Endothelial cell of umbilical vein (primary cell): ENCODE measurements at regions not wholly inside any gene's neighbourhood (a gene's known extent, or its start where the extent isn't known, plus 50 kb on each side); places are given as distances from the start of the nearest gene placed in this dataset.
"Not testable (repeated sequence)": the region's sequence is repeated elsewhere in the genome, so short reads cannot be mapped to it uniquely, and the experiment has no call there.

Source experiments
- BruUV-seq: library from RNA; stranded (reverse); fragments of 400-500 nt; replicated peaks from 2 replicates; lab custom pipeline; 2021; lab: Mats Ljungman, UMichigan
- CTCF ChIA-PET: fragments of 300-600, 350-600 bp; sonication (Branson Sonifier 250); formaldehyde crosslinking; loops from one replicate; lab custom pipeline; 2021; ENCODE audit warnings: antibody characterized with exemption, inconsistent platforms; lab: Charles Lee
- POLR2A ChIA-PET: fragments of 300-600, 350-600 bp; sonication (Branson Sonifier 250); formaldehyde crosslinking; loops from one replicate; lab custom pipeline; 2021; ENCODE audit warnings: antibody characterized with exemption, inconsistent platforms; lab: Charles Lee
- DNase-seq: peaks from one replicate; pipeline ENCODE4 v3.0.0-alpha.2; 2011; ENCODE audit warnings: low read depth, low spot score
- FAIRE-seq: peaks from 2 replicates; lab custom pipeline; 2011; peaks lifted over from hg19 to GRCh38; lab: Jason Lieb, UNC
- H2AFZ ChIP-seq: 2 replicates; pipeline ENCODE4 v1.6.0; 2012; ENCODE audit warnings: low read depth, low read length, control low read depth, inconsistent platforms
- H3K27ac ChIP-seq: 2 replicates; pipeline ENCODE4 v1.5.1; 2011; ENCODE audit warnings: low read depth, mild to moderate bottlenecking, control low read depth, low read length, moderate library complexity; ENCODE audit not compliant: insufficient read depth
- H3K27me3 ChIP-seq, 2 experiments: 2 replicates each; pipeline versions ENCODE4 v1.6.0 to v1.6.1; 2011; ENCODE audit warnings: low read length in 2 of 2, mixed read lengths in 1 of 2; ENCODE audit not compliant: control insufficient read depth in 2 of 2, insufficient read depth in 2 of 2
- H3K36me3 ChIP-seq, 2 experiments: 2 replicates in 1 of 2; 3 replicates in 1 of 2; pipeline ENCODE4 v1.5.1; 2011; ENCODE audit warnings: low read length in 2 of 2, mild to moderate bottlenecking in 1 of 2, moderate library complexity in 1 of 2; ENCODE audit not compliant: control insufficient read depth in 2 of 2, insufficient read depth in 2 of 2; ENCODE audit errors: extremely low read depth in 1 of 2
- H3K4me1 ChIP-seq: 3 replicates; pipeline ENCODE4 v1.5.1; 2011; ENCODE audit warnings: mild to moderate bottlenecking, low read length; ENCODE audit not compliant: control insufficient read depth, insufficient read depth; ENCODE audit errors: extremely low read depth
- H3K4me2 ChIP-seq: 2 replicates; pipeline ENCODE4 v1.6.1; 2011; ENCODE audit warnings: low read length, control low read depth, mixed read lengths; ENCODE audit not compliant: insufficient read depth
- H3K4me3 ChIP-seq, 3 experiments: fragments of 200-600 bp in 1 of 3; sonication (generic), shearing (Covaris generic) in 1 of 3; replicated peaks in 1 of 3; 2 replicates each; pipeline ENCODE4 v1.5.1; 2011 to 2016; ENCODE audit warnings: control low read depth in 3 of 3, low read length in 3 of 3, mild to moderate bottlenecking in 2 of 3, inconsistent platforms in 1 of 3, low read depth in 1 of 3, moderate library complexity in 1 of 3; ENCODE audit not compliant: insufficient read depth in 1 of 3
- H3K79me2 ChIP-seq: 2 replicates; pipeline ENCODE4 v1.6.0; 2012; ENCODE audit warnings: low read length, inconsistent platforms; ENCODE audit not compliant: control insufficient read depth, insufficient read depth
- H3K9ac ChIP-seq: replicated peaks from 2 replicates; pipeline ENCODE3; 2011; ENCODE audit warnings: low read length, control low read depth; ENCODE audit not compliant: insufficient read depth; ENCODE audit errors: extremely low read depth
- H3K9me1 ChIP-seq: replicated peaks from 3 replicates; pipeline ENCODE4 v1.6.0; 2011; ENCODE audit warnings: mild to moderate bottlenecking, low read length; ENCODE audit not compliant: control insufficient read depth, insufficient read depth; ENCODE audit errors: extremely low read depth
- H3K9me3 ChIP-seq: replicated peaks from 2 replicates; pipeline ENCODE4 v1.5.1; 2012; ENCODE audit warnings: low read length, inconsistent platforms; ENCODE audit not compliant: control insufficient read depth, insufficient read depth
- H4K20me1 ChIP-seq: replicated peaks from 2 replicates; pipeline ENCODE3; 2011; ENCODE audit warnings: mild to moderate bottlenecking, low read length; ENCODE audit not compliant: control insufficient read depth, insufficient read depth; ENCODE audit errors: extremely low read depth
- EZH2 ChIP-seq: IDR thresholded peaks from 2 replicates; pipeline ENCODE4 v1.6.1; 2012; ENCODE audit warnings: borderline replicate concordance, low read depth, mild to moderate bottlenecking, moderate library complexity, low read length, inconsistent platforms; ENCODE audit not compliant: severe bottlenecking
- FOS ChIP-seq: IDR thresholded peaks from 2 replicates; pipeline ENCODE4 v1.6.1; 2011; ENCODE audit warnings: mild to moderate bottlenecking, low read length, moderate library complexity, borderline replicate concordance; ENCODE audit not compliant: insufficient read depth
- GATA2 ChIP-seq: IDR thresholded peaks from 2 replicates; pipeline ENCODE4 v1.7.0; 2011; ENCODE audit warnings: low read depth, mild to moderate bottlenecking, moderate library complexity, mixed read lengths, low read length; ENCODE audit not compliant: insufficient read length, insufficient read depth
- JUN ChIP-seq: IDR thresholded peaks from 2 replicates; pipeline ENCODE4 v1.6.1; 2011; ENCODE audit warnings: borderline replicate concordance, low read depth; ENCODE audit not compliant: insufficient read length, insufficient read depth
- MYC ChIP-seq: IDR thresholded peaks from one replicate; pipeline ENCODE4 v1.6.1; 2011; ENCODE audit warnings: mild to moderate bottlenecking, low read depth, low read length
- POLR2A ChIP-seq: IDR thresholded peaks from 2 replicates; pipeline ENCODE4 v1.6.1; 2012; ENCODE audit warnings: low read depth, mild to moderate bottlenecking, control low read depth, low read length
- POLR2AphosphoS5 ChIP-seq: IDR thresholded peaks from 2 replicates; pipeline ENCODE4 v1.6.1; 2012; ENCODE audit warnings: low read depth, mild to moderate bottlenecking, control low read depth, low read length, moderate library complexity; ENCODE audit not compliant: insufficient read depth
- dilution Hi-C: fragments of 300-500 bp; cut with MboI; formaldehyde crosslinking; loops from one replicate; pipeline ENCODE4 v1.15.0; 2019; ENCODE audit warnings: low sequenced_read_pairs; ENCODE audit not compliant: extremely low pct_ligation_motif_present
- intact Hi-C: fragments of 100-400 bp; cut with micrococcal nuclease; formaldehyde crosslinking; loops from one replicate; pipeline ENCODE4 v1.10.0; 2022
- TF ChIP-seq, protein P1 (sequence below), 2 donors: IDR thresholded peaks; 1 replicate in 1 of 2; 2 replicates in 1 of 2; pipeline ENCODE4 v1.5.1; 2011; ENCODE audit warnings: low read length in 2 of 2, mild to moderate bottlenecking in 2 of 2, moderate library complexity in 2 of 2, control low read depth in 1 of 2, inconsistent platforms in 1 of 2, low read depth in 1 of 2; ENCODE audit not compliant: insufficient read depth in 1 of 2; ENCODE audit errors: extremely low read depth in 1 of 2
- TF ChIP-seq, protein P2 (sequence below): IDR thresholded peaks from 2 replicates; pipeline ENCODE4 v1.6.1; 2011; ENCODE audit not compliant: insufficient read depth, insufficient read length

- Histone ChIP-seq H3K9ac (no peak overlapping the region), H2AFZ (no peak overlapping the region), H3K36me3 (no peaks in the 10 kb centered on the region), H3K4me3 (no peak overlapping the region), H3K27ac (no peak overlapping the region), H4K20me1 (no peaks in the 10 kb centered on the region), H3K27me3 (no peaks in the 10 kb centered on the region), H3K9me1 (no peaks in the 10 kb centered on the region), H3K79me2 (no peaks in the 10 kb centered on the region), H3K4me2 (no peak overlapping the region), H3K9me3 (no peaks in the 10 kb centered on the region), H3K4me1 (no peaks in the 10 kb centered on the region)
- POLR2A ChIA-PET = no interaction called here
- FAIRE-seq (no peak), DNase-seq (no peak)
- no peak for TF ChIP-seq EZH2
- dilution Hi-C loops (no loop called here), intact Hi-C loops (no loop called here)
- CTCF ChIA-PET = no interaction called here
- no TSS peak for BruUV-seq
Measured at GRCh38 chr15:46961795-46962194, 755.5 kb upstream of the SEMA6D start.

- BruUV-seq, DNase-seq, FAIRE-seq, H3K9me3 ChIP-seq, H3K27me3 ChIP-seq, H3K9ac ChIP-seq, intact Hi-C loops, H3K4me3 ChIP-seq, H3K4me2 ChIP-seq, H3K79me2 ChIP-seq, H2AFZ ChIP-seq, H3K4me1 ChIP-seq, H3K9me1 ChIP-seq, H4K20me1 ChIP-seq, H3K36me3 ChIP-seq, dilution Hi-C loops, POLR2A ChIA-PET, CTCF ChIA-PET, H3K27ac ChIP-seq: not testable (repeated sequence)
Measured at GRCh38 chr15:46988055-46988454, 729.2 kb upstream of the SEMA6D start.

DNA sequence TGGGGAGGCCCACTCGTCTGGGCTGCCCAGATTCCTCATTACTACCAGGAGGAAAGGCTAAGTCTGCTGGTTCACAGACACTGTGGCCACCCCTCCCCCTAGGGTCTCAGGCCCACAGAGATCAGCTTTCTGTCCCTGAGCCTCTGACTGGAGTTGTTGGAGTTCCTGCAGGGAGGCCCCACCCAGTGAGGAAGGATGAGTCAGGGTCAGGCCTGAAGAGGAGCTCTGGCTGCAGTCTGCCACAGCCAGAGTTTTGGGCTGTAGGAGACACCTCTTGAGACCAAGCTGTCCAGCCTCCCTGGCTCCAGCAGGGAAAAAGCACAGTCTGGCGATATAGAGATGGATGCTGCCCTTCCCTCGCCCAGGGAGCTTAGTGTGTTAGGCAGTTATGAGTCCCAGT lies 720.9 kb upstream of the SEMA6D start:
- intact Hi-C loops = no loop called here
- no peak for TF ChIP-seq EZH2
- no peak for TF ChIP-seq GATA2
- TF ChIP-seq JUN = no peak
- TF ChIP-seq POLR2A = no peak
- no peak for TF ChIP-seq FOS
- no peak for TF ChIP-seq MYC
- TF ChIP-seq, protein P1, sequence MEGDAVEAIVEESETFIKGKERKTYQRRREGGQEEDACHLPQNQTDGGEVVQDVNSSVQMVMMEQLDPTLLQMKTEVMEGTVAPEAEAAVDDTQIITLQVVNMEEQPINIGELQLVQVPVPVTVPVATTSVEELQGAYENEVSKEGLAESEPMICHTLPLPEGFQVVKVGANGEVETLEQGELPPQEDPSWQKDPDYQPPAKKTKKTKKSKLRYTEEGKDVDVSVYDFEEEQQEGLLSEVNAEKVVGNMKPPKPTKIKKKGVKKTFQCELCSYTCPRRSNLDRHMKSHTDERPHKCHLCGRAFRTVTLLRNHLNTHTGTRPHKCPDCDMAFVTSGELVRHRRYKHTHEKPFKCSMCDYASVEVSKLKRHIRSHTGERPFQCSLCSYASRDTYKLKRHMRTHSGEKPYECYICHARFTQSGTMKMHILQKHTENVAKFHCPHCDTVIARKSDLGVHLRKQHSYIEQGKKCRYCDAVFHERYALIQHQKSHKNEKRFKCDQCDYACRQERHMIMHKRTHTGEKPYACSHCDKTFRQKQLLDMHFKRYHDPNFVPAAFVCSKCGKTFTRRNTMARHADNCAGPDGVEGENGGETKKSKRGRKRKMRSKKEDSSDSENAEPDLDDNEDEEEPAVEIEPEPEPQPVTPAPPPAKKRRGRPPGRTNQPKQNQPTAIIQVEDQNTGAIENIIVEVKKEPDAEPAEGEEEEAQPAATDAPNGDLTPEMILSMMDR (IDR thresholded peaks at IDR 0.05; ENCODE audit: extremely low read depth in 1 of 2, insufficient read depth in 1 of 2, low read depth in 1 of 2, low read length in 2 of 2) = no peak
- no peak for TF ChIP-seq POLR2AphosphoS5
- TF ChIP-seq, protein P2, sequence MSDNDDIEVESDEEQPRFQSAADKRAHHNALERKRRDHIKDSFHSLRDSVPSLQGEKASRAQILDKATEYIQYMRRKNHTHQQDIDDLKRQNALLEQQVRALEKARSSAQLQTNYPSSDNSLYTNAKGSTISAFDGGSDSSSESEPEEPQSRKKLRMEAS = no peak
- H4K20me1 ChIP-seq = no peaks in the 10 kb centered on the region
- no peak overlapping the region for H3K27ac ChIP-seq
- no peak for FAIRE-seq
- ChIA-PET CTCF (no interaction called here), POLR2A (no interaction called here)
- dilution Hi-C loops = no loop called here
- BruUV-seq = no TSS peak
- H2AFZ ChIP-seq = no peak overlapping the region
- no peaks in the 10 kb centered on the region for H3K79me2 ChIP-seq
- no peaks in the 10 kb centered on the region for H3K9me1 ChIP-seq
- H3K36me3 ChIP-seq = no peaks in the 10 kb centered on the region
- no peaks in the 10 kb centered on the region for H3K9me3 ChIP-seq
- no peak overlapping the region for H3K9ac ChIP-seq
- no peak overlapping the region for H3K4me3 ChIP-seq
- H3K27me3 ChIP-seq = no peaks in the 10 kb centered on the region
- no peak for DNase-seq
- H3K4me1 ChIP-seq = no peaks in the 10 kb centered on the region
- no peak overlapping the region for H3K4me2 ChIP-seq
